CD4-positive, alpha-beta T cell treated with Interleukin-2 at 100 ng/mL for 4 hours (primary cell): ENCODE measurements at regions not wholly inside any gene's neighbourhood (a gene's known extent, or its start where the extent isn't known, plus 50 kb on each side); places are given as distances from the start of the nearest gene placed in this dataset.

Experiments used
- DNase-seq: peaks from one replicate; pipeline ENCODE4 v3.0.0-alpha.2; 2020; ENCODE audit warnings: low spot score

GRCh38 chr18:74023220-74023619 lies 124.4 kb downstream of the FBXO15 start:
- no peak for DNase-seq

- DNase-seq = no peak
Observed at GRCh38 chr18:74019864-74020263, 127.8 kb downstream of the FBXO15 start.

- no peak for DNase-seq
Observed at GRCh38 chr18:74013955-74014354, 133.7 kb downstream of the FBXO15 start.

GRCh38 chr18:74012954-74013630 lies 134.5 kb downstream of the FBXO15 start:
- DNase-seq = no peak

- DNase-seq = no peak
Observed at GRCh38 chr18:74006143-74006542, 141.5 kb downstream of the FBXO15 start.

- DNase-seq = no peak
Observed at GRCh38 chr18:74005320-74006109, 142.1 kb downstream of the FBXO15 start.

- DNase-seq = no peak
Observed at GRCh38 chr18:73992242-73993022, 155.2 kb downstream of the FBXO15 start.

GRCh38 chr18:73991570-73991969 lies 156.1 kb downstream of the FBXO15 start:
- DNase-seq = no peak

GRCh38 chr18:73990258-73990657 lies 157.4 kb downstream of the FBXO15 start:
- DNase-seq = no peak

GRCh38 chr18:73987247-73987980 lies 160.2 kb downstream of the FBXO15 start:
- no peak for DNase-seq

- no peak for DNase-seq
Observed at GRCh38 chr18:73986711-73987110, 160.9 kb downstream of the FBXO15 start.

GRCh38 chr18:73985855-73986625 lies 161.6 kb downstream of the FBXO15 start:
- DNase-seq = no peak

GRCh38 chr18:73983970-73984369 lies 163.7 kb downstream of the FBXO15 start:
- DNase-seq = no peak

GRCh38 chr18:73983496-73983895 lies 164.1 kb downstream of the FBXO15 start:
- no peak for DNase-seq

GRCh38 chr18:73981796-73982195 lies 165.8 kb downstream of the FBXO15 start:
- DNase-seq = no peak

- no peak for DNase-seq
Observed at GRCh38 chr18:73980289-73980979, 167.2 kb downstream of the FBXO15 start.

GRCh38 chr18:73979742-73980141 lies 167.9 kb downstream of the FBXO15 start:
- no peak for DNase-seq

GRCh38 chr18:73976433-73976832 lies 171.2 kb downstream of the FBXO15 start:
- no peak for DNase-seq

- DNase-seq = no peak
Observed at GRCh38 chr18:73975266-73975665, 172.4 kb downstream of the FBXO15 start.

- no peak for DNase-seq
Observed at GRCh38 chr18:73973972-73974371, 173.7 kb downstream of the FBXO15 start.

GRCh38 chr18:73966954-73967353 lies 180.7 kb downstream of the FBXO15 start:
- DNase-seq = no peak
